ENCODE measurements at regions not wholly inside any gene's neighbourhood (a gene's known extent, or its start where the extent isn't known, plus 50 kb on each side); places are given as distances from the start of the nearest gene placed in this dataset.

DNA sequence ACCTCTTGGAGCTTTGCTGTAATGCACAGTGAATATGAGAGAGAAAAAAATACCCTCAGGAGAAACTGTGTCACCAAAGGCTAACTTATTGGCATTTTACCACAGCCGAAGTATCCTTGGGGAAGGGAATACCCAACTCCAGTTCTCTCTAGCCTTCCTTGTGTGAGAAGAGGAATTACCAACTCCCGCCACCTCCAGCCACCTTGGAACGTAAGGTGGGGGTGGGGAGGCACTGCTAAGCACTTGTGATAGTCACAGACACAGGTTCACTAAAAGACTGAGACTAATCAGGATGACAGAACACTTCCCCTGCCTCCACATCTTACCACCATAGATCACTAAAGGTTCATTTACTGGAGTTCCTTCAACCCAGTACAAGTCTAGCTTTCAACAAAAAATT is 102.0 kb upstream of the ADAMTS19 start:
- Histone ChIP-seq H3K4me3 (ENCODE audit: low read depth, low read length) (no peak overlapping the region), H3K36me3 (ENCODE audit: control insufficient read depth in 2 of 2, insufficient read depth in 1 of 2, low read length in 2 of 2) (no peaks in the 10 kb centered on the region), H3K27ac (ENCODE audit: extremely low read depth, low read depth, low read length) (no peak overlapping the region), H3K4me1 (ENCODE audit: control insufficient read depth, insufficient read depth, low read length) (no peaks in the 10 kb centered on the region), H3K9me3 (ENCODE audit: control insufficient read depth, insufficient read depth, low read depth, low read length) (no peaks in the 10 kb centered on the region)
- ChIA-PET CTCF (interaction anchor here (0.6 to 1.0 kb wide), 2 partner anchors 22 to 25 kb away, joined by 3 read pairs; no protein-coding TSS in a partner anchor), POLR2A (no interaction called here)
- TF ChIP-seq ZNF704 (tag by site-specific recombination; IDR thresholded peaks at IDR 0.05) (no peak), MYNN (tag by site-specific recombination; IDR thresholded peaks at IDR 0.05; ENCODE audit: borderline replicate concordance) (no peak), ZNF529 (tag by site-specific recombination; IDR thresholded peaks at IDR 0.05; ENCODE audit: insufficient replicate concordance) (no peak), RBAK (tag by site-specific recombination; IDR thresholded peaks at IDR 0.05) (no peak), ZNF701 (tag by site-specific recombination; IDR thresholded peaks at IDR 0.05) (no peak)

- H3K4me1 ChIP-seq (ENCODE audit: control insufficient read depth, insufficient read depth, low read length): no peaks in the 10 kb centered on the region
- no peak overlapping the region for H3K4me3 ChIP-seq (ENCODE audit: low read depth, low read length)
- H3K27ac ChIP-seq (ENCODE audit: extremely low read depth, low read depth, low read length): no peak overlapping the region
- no peaks in the 10 kb centered on the region for H3K36me3 ChIP-seq (ENCODE audit: control insufficient read depth in 2 of 2, insufficient read depth in 1 of 2, low read length in 2 of 2)
- ChIA-PET CTCF (interaction anchor here (1.4 to 1.7 kb wide), 3 partner anchors 10 to 409 kb away, joined by 4 to 7 read pairs (median 6); no protein-coding TSS in a partner anchor), POLR2A (no interaction called here)
- no peaks in the 10 kb centered on the region for H3K9me3 ChIP-seq (ENCODE audit: control insufficient read depth, insufficient read depth, low read depth, low read length)
- no peak for TF ChIP-seq AEBP2 (tag by site-specific recombination; IDR thresholded peaks at IDR 0.05; ENCODE audit: borderline replicate concordance)
Measured at GRCh38 chr5:129359450-129359849, 100.6 kb upstream of the ADAMTS19 start.

- TF ChIP-seq ZFP37 (tag by site-specific recombination; IDR thresholded peaks at IDR 0.05) (0 out of 2 replicates have a peak, but pooled peaks have one; percentile 32), ZNF792 (tag by site-specific recombination; IDR thresholded peaks at IDR 0.05) (no peak), ZNF433 (tag by site-specific recombination; IDR thresholded peaks at IDR 0.05; ENCODE audit: low read depth) (no peak), ZNF654 (tag by site-specific recombination; IDR thresholded peaks at IDR 0.05; ENCODE audit: low read depth) (peak; percentile 66), ZBTB1 (tag by site-specific recombination; IDR thresholded peaks at IDR 0.05) (no peak)
- TF ChIP-seq, protein P1, sequence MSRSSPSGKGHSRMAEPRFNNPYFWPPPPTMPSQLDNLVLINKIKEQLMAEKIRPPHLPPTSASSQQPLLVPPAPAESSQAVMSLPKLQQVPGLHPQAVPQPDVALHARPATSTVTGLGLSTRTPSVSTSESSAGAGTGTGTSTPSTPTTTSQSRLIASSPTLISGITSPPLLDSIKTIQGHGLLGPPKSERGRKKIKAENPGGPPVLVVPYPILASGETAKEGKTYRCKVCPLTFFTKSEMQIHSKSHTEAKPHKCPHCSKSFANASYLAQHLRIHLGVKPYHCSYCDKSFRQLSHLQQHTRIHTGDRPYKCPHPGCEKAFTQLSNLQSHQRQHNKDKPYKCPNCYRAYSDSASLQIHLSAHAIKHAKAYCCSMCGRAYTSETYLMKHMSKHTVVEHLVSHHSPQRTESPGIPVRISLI (tag by site-specific recombination; IDR thresholded peaks at IDR 0.05): peak; percentile 61; the same call in 1 of the 2 replicates
- Histone ChIP-seq H3K36me3 (ENCODE audit: control insufficient read depth in 2 of 2, insufficient read depth in 1 of 2, low read length in 2 of 2) (no peaks in the 10 kb centered on the region), H3K9me3 (ENCODE audit: control insufficient read depth, insufficient read depth, low read depth, low read length) (no peaks in the 10 kb centered on the region), H3K4me1 (ENCODE audit: control insufficient read depth, insufficient read depth, low read length) (no peaks in the 10 kb centered on the region), H3K27ac (ENCODE audit: extremely low read depth, low read depth, low read length) (no peak overlapping the region), H3K4me3 (ENCODE audit: low read depth, low read length) (no peak overlapping the region)
- ChIA-PET POLR2A (no interaction called here), CTCF (interaction anchor here (0.6 to 3.7 kb wide), 13 partner anchors 10 to 459 kb away, joined by 3 to 11 read pairs (median 5); no protein-coding TSS in a partner anchor)
Measured at GRCh38 chr5:129361441-129362025, 98.6 kb upstream of the ADAMTS19 start.

GRCh38 chr5:129362456-129362855 is 97.6 kb upstream of the ADAMTS19 start:
- Histone ChIP-seq H3K4me1 (ENCODE audit: control insufficient read depth, insufficient read depth, low read length) (no peaks in the 10 kb centered on the region), H3K9me3 (ENCODE audit: control insufficient read depth, insufficient read depth, low read depth, low read length) (no peaks in the 10 kb centered on the region), H3K4me3 (ENCODE audit: low read depth, low read length) (no peak overlapping the region), H3K27ac (ENCODE audit: extremely low read depth, low read depth, low read length) (no peak overlapping the region), H3K36me3 (ENCODE audit: control insufficient read depth in 2 of 2, insufficient read depth in 1 of 2, low read length in 2 of 2) (no peaks in the 10 kb centered on the region)
- ChIA-PET POLR2A (no interaction called here), CTCF (interaction anchor here (0.5 to 3.7 kb wide), 10 partner anchors 9 to 1337 kb away, joined by 3 to 11 read pairs (median 4); no protein-coding TSS in a partner anchor)
- TF ChIP-seq, protein P2, sequence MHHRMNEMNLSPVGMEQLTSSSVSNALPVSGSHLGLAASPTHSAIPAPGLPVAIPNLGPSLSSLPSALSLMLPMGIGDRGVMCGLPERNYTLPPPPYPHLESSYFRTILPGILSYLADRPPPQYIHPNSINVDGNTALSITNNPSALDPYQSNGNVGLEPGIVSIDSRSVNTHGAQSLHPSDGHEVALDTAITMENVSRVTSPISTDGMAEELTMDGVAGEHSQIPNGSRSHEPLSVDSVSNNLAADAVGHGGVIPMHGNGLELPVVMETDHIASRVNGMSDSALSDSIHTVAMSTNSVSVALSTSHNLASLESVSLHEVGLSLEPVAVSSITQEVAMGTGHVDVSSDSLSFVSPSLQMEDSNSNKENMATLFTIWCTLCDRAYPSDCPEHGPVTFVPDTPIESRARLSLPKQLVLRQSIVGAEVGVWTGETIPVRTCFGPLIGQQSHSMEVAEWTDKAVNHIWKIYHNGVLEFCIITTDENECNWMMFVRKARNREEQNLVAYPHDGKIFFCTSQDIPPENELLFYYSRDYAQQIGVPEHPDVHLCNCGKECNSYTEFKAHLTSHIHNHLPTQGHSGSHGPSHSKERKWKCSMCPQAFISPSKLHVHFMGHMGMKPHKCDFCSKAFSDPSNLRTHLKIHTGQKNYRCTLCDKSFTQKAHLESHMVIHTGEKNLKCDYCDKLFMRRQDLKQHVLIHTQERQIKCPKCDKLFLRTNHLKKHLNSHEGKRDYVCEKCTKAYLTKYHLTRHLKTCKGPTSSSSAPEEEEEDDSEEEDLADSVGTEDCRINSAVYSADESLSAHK (tag by site-specific recombination; IDR thresholded peaks at IDR 0.05): no peak
- no peak for TF ChIP-seq ZNF707 (tag by site-specific recombination; IDR thresholded peaks at IDR 0.05)
- no peak for TF ChIP-seq ZNF621 (tag by site-specific recombination; IDR thresholded peaks at IDR 0.05)
- no peak for TF ChIP-seq ZNF24 (tag by site-specific recombination; IDR thresholded peaks at IDR 0.05)
- no peak for TF ChIP-seq WT1 (tag by site-specific recombination; IDR thresholded peaks at IDR 0.05)
- TF ChIP-seq ZNF354C (tag by site-specific recombination; IDR thresholded peaks at IDR 0.05; ENCODE audit: borderline replicate concordance, low read depth): no peak
- TF ChIP-seq ZNF529 (tag by site-specific recombination; IDR thresholded peaks at IDR 0.05; ENCODE audit: insufficient replicate concordance): no peak
- TF ChIP-seq ZNF366 (tag by site-specific recombination; conservative IDR thresholded peaks at IDR 0.05): no peak
- no peak for TF ChIP-seq TCF7L2 (IDR thresholded peaks at IDR 0.05; ENCODE audit: borderline replicate concordance, low read depth, low read length)
- TF ChIP-seq SCRT2 (tag by site-specific recombination; IDR thresholded peaks at IDR 0.05): no peak
- no peak for TF ChIP-seq ZNF155 (tag by site-specific recombination; IDR thresholded peaks at IDR 0.05)

Data from HEK293 (cell line).